DND-41 (cell line): ENCODE measurements at regions not wholly inside any gene's neighbourhood (a gene's known extent, or its start where the extent isn't known, plus 50 kb on each side); places are given as distances from the start of the nearest gene placed in this dataset.

Experiments used
- EZH2 ChIP-seq: IDR thresholded peaks from 3 replicates; pipeline ENCODE4 v1.6.1; 2012; ENCODE audit warnings: borderline replicate concordance, low read depth, mild to moderate bottlenecking, moderate library complexity, low read length, inconsistent platforms; ENCODE audit not compliant: severe bottlenecking
- TF ChIP-seq, protein P1 (sequence below): IDR thresholded peaks from 2 replicates; pipeline ENCODE4 v1.5.1; 2012; ENCODE audit warnings: borderline replicate concordance, low read length, moderate library complexity, mild to moderate bottlenecking; ENCODE audit not compliant: poor library complexity, severe bottlenecking; ENCODE audit errors: extremely low read depth

DNA sequence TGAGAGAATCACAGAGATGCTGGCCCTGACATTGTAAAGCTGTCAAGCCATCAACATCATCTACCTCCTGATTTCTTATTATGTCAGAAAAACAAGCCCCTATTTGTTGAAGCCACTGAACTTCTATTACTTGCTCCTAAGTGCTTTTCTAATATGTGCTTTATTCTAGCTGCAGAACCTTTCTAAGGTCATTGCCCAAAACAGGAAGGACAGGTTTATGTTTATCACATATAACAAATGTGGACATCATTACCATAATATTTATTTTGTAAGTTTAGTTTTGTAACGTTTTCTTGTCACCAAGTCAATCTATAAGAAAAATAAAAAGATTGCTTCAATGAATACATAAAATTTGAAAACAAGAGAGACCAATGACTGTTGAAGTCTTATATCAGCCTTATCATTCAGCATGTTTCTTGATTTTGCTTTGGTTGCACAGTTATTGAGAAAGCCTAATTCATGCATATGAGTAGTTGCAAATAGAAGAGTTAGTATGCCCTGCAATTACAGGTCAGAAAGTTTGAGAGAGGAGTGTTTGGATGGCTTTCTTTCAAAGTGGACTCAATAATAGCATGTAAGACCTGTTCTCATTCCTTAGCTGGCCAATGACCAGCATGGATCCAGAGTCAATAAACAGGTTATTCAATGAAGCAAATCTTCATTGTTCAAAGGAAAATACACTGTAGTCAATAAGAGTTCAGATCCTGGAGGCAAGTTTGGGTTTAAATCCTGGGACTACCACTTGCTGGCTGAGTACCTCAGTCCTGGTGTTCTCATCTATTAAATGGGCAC is 84.1 kb downstream of the MAB21L3 start:
- no peak for TF ChIP-seq EZH2
- TF ChIP-seq, protein P1, sequence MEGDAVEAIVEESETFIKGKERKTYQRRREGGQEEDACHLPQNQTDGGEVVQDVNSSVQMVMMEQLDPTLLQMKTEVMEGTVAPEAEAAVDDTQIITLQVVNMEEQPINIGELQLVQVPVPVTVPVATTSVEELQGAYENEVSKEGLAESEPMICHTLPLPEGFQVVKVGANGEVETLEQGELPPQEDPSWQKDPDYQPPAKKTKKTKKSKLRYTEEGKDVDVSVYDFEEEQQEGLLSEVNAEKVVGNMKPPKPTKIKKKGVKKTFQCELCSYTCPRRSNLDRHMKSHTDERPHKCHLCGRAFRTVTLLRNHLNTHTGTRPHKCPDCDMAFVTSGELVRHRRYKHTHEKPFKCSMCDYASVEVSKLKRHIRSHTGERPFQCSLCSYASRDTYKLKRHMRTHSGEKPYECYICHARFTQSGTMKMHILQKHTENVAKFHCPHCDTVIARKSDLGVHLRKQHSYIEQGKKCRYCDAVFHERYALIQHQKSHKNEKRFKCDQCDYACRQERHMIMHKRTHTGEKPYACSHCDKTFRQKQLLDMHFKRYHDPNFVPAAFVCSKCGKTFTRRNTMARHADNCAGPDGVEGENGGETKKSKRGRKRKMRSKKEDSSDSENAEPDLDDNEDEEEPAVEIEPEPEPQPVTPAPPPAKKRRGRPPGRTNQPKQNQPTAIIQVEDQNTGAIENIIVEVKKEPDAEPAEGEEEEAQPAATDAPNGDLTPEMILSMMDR, result no peak
